ENCODE measurements at regions not wholly inside any gene's neighbourhood (a gene's known extent, or its start where the extent isn't known, plus 50 kb on each side); places are given as distances from the start of the nearest gene placed in this dataset.

DNA sequence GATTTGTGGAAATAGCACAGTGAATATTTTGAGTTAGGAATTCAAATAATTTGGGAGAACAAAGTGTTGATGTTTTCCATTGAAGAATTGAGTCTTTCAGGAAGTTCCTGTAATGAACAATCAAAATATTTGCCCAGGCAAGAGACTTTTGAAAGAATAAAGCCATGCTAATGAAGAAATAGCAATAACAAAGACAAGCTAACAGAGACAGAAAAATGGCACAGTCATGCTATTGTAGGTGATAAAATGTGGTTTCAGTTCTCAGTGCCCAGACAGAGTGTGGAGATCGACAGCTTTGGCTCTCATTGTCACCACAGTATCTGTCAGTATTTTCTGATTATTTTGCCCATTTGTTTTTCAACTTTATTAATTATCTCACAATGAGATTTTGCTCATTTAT is 490.8 kb upstream of the PIK3C3 start:
- POLR2A ChIA-PET, result no interaction called here
- Histone ChIP-seq H3K4me1 (peaks cover 4% of the 10 kb centered on the region; the same call in 1 of the 2 replicates), H3K27me3 (replicated peaks; ENCODE audit: control insufficient read depth, insufficient read depth, low read length) (no peaks in the 10 kb centered on the region), H3K36me3 (ENCODE audit: control insufficient read depth, insufficient read depth, low read length) (no peaks in the 10 kb centered on the region), H3K9me3 (no peaks in the 10 kb centered on the region), H3K4me3 (ENCODE audit: low read depth, low read length) (no peak overlapping the region)
- no peak overlapping the region for H3K4me3 Mint-ChIP-seq (ENCODE audit: unreplicated experiment)
- peaks cover 11% of the 10 kb centered on the region for H3K4me1 Mint-ChIP-seq (ENCODE audit: low read depth, unreplicated experiment)
- BruUV-seq (replicated peaks), result no TSS peak
- intact Hi-C loops (cut with micrococcal nuclease; ENCODE audit: unreplicated experiment), result no loop called here
- peaks cover 8% of the 10 kb centered on the region for H3K9me3 Mint-ChIP-seq (ENCODE audit: unreplicated experiment)
- H3K27me3 Mint-ChIP-seq (ENCODE audit: insufficient read depth, unreplicated experiment), result no peaks in the 10 kb centered on the region
- CTCF ChIA-PET, result no interaction called here
- H3K36me3 Mint-ChIP-seq (ENCODE audit: insufficient read depth, unreplicated experiment), result no peaks in the 10 kb centered on the region
- DNase-seq, result no peak
- TF ChIP-seq, protein P1, sequence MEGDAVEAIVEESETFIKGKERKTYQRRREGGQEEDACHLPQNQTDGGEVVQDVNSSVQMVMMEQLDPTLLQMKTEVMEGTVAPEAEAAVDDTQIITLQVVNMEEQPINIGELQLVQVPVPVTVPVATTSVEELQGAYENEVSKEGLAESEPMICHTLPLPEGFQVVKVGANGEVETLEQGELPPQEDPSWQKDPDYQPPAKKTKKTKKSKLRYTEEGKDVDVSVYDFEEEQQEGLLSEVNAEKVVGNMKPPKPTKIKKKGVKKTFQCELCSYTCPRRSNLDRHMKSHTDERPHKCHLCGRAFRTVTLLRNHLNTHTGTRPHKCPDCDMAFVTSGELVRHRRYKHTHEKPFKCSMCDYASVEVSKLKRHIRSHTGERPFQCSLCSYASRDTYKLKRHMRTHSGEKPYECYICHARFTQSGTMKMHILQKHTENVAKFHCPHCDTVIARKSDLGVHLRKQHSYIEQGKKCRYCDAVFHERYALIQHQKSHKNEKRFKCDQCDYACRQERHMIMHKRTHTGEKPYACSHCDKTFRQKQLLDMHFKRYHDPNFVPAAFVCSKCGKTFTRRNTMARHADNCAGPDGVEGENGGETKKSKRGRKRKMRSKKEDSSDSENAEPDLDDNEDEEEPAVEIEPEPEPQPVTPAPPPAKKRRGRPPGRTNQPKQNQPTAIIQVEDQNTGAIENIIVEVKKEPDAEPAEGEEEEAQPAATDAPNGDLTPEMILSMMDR (IDR thresholded peaks at IDR 0.05; ENCODE audit: insufficient read depth in 1 of 2, low read depth in 1 of 2, low read length in 1 of 2, severe bottlenecking in 1 of 2, unreplicated experiment in 1 of 2), result no peak
- no peak overlapping the region for H3K27ac Mint-ChIP-seq (ENCODE audit: unreplicated experiment)

DNA sequence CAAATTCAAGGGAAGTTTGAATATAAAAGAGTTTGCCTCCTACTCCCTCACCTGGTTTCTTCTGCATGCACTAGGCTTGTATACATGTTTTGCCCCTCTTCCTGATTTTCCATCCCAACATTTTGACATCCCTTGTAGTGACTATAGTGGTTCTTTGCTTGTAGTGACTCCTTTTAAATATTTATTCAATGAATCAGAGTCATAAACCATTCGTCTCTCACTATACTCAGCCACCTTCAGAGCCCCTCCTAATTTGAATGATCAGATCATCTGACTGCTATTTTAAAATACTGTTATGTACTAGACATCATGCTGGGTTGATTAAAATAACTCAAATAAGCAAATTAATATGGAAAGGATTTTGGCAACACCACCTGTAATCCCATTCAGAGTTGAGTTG is 492.1 kb upstream of the PIK3C3 start:
- Mint-ChIP-seq H3K27ac (ENCODE audit: unreplicated experiment) (no peak overlapping the region), H3K4me3 (ENCODE audit: unreplicated experiment) (no peak overlapping the region), H3K36me3 (ENCODE audit: insufficient read depth, unreplicated experiment) (no peaks in the 10 kb centered on the region), H3K27me3 (ENCODE audit: insufficient read depth, unreplicated experiment) (no peaks in the 10 kb centered on the region), H3K4me1 (ENCODE audit: low read depth, unreplicated experiment) (peaks cover 11% of the 10 kb centered on the region), H3K9me3 (ENCODE audit: unreplicated experiment) (peaks cover 8% of the 10 kb centered on the region)
- H3K4me1 ChIP-seq, result peaks cover 4% of the 10 kb centered on the region; the same call in 1 of the 2 replicates
- H3K27me3 ChIP-seq (replicated peaks; ENCODE audit: control insufficient read depth, insufficient read depth, low read length), result no peaks in the 10 kb centered on the region
- no peaks in the 10 kb centered on the region for H3K36me3 ChIP-seq (ENCODE audit: control insufficient read depth, insufficient read depth, low read length)
- DNase-seq, result no peak
- TF ChIP-seq, protein P1 (IDR thresholded peaks at IDR 0.05; ENCODE audit: insufficient read depth in 1 of 2, low read depth in 1 of 2, low read length in 1 of 2, severe bottlenecking in 1 of 2, unreplicated experiment in 1 of 2), result no peak
- ChIA-PET POLR2A (no interaction called here), CTCF (no interaction called here)
- H3K4me3 ChIP-seq (ENCODE audit: low read depth, low read length), result no peak overlapping the region
- no peaks in the 10 kb centered on the region for H3K9me3 ChIP-seq
- intact Hi-C loops (cut with micrococcal nuclease; ENCODE audit: unreplicated experiment), result no loop called here
- no TSS peak for BruUV-seq (replicated peaks)

DNA sequence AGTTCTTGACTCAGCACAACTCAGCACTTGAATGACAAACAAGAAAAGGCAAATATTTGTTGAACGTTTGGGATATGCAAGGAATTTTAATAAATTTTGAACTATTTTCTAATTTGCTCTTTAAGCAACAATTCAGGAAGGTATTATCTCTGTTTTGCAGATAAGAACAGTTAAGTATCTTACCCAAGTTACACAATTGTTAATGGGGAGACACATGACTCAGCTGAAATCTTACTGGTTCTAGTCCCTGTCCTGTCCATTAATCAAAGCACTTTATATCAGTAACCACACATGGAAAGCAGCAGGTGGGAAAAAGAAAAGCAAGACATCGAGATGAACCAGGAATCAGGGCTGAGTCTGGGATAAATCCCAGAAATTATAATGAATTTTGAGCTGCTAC is 493.9 kb upstream of the PIK3C3 start:
- H3K4me1 ChIP-seq, result peaks cover 4% of the 10 kb centered on the region; the same call in 1 of the 2 replicates
- H3K36me3 ChIP-seq (ENCODE audit: control insufficient read depth, insufficient read depth, low read length), result no peaks in the 10 kb centered on the region
- ChIA-PET POLR2A (no interaction called here), CTCF (no interaction called here)
- Mint-ChIP-seq H3K9me3 (ENCODE audit: unreplicated experiment) (peaks cover 5% of the 10 kb centered on the region), H3K4me3 (ENCODE audit: unreplicated experiment) (no peak overlapping the region), H3K27ac (ENCODE audit: unreplicated experiment) (no peak overlapping the region), H3K36me3 (ENCODE audit: insufficient read depth, unreplicated experiment) (no peaks in the 10 kb centered on the region), H3K27me3 (ENCODE audit: insufficient read depth, unreplicated experiment) (no peaks in the 10 kb centered on the region), H3K4me1 (ENCODE audit: low read depth, unreplicated experiment) (peaks cover 11% of the 10 kb centered on the region)
- H3K9me3 ChIP-seq, result no peaks in the 10 kb centered on the region
- BruUV-seq (replicated peaks), result no TSS peak
- no peak overlapping the region for H3K4me3 ChIP-seq (ENCODE audit: low read depth, low read length)
- DNase-seq, result peak in 1 of 2 experiments; percentile 1
- TF ChIP-seq, protein P1 (IDR thresholded peaks at IDR 0.05; ENCODE audit: insufficient read depth in 1 of 2, low read depth in 1 of 2, low read length in 1 of 2, severe bottlenecking in 1 of 2, unreplicated experiment in 1 of 2), result no peak
- intact Hi-C loops (cut with micrococcal nuclease; ENCODE audit: unreplicated experiment), result no loop called here
- H3K27me3 ChIP-seq (replicated peaks; ENCODE audit: control insufficient read depth, insufficient read depth, low read length), result no peaks in the 10 kb centered on the region

Data from Caco-2 (cell line).